Natural killer cell (primary cell): ENCODE measurements at regions not wholly inside any gene's neighbourhood (a gene's known extent, or its start where the extent isn't known, plus 50 kb on each side); places are given as distances from the start of the nearest gene placed in this dataset.

Source experiments
- ATAC-seq, 3 donors: fragments of 150-1000 bp in 2 of 3; fragments of 200-7000 bp in 1 of 3; cut with Tn5 transposase; 1 replicate in 1 of 3; 2 replicates in 2 of 3; pipeline ENCODE4 v1.10.0; 2021; ENCODE audit warnings: mild to moderate bottlenecking in 2 of 3, moderate library complexity in 2 of 3
- DNase-seq, 2 donors: peaks; one replicate each; pipeline versions ENCODE4 v3.0.0 to v3.0.0-alpha.2; 2013 to 2021; ENCODE audit warnings: mixed read lengths in 1 of 2
- H3K27ac ChIP-seq: one replicate; pipeline ENCODE4 v1.5.1; 2013; ENCODE audit warnings: mild to moderate bottlenecking, low read length
- H3K27me3 ChIP-seq: one replicate; pipeline ENCODE4 v1.6.1; 2013; ENCODE audit warnings: low read length; ENCODE audit not compliant: control insufficient read depth, insufficient read depth
- H3K36me3 ChIP-seq: one replicate; pipeline ENCODE4 v1.6.1; 2013; ENCODE audit warnings: low read length; ENCODE audit not compliant: control insufficient read depth, insufficient read depth
- H3K4me1 ChIP-seq: one replicate; pipeline ENCODE4 v1.6.1; 2013; ENCODE audit warnings: low read length; ENCODE audit not compliant: control insufficient read depth, insufficient read depth
- H3K4me3 ChIP-seq: one replicate; pipeline ENCODE4 v1.5.1; 2013; ENCODE audit warnings: low read length
- H3K9me3 ChIP-seq: one replicate; pipeline ENCODE4 v1.6.1; 2013; ENCODE audit warnings: low read length; ENCODE audit not compliant: control insufficient read depth, insufficient read depth
- H3K27ac Mint-ChIP-seq, 2 donors: one replicate each; pipeline ENCODE4 v1.8.0; 2022; ENCODE audit warnings: mild to moderate bottlenecking in 2 of 2, mixed read lengths in 2 of 2, moderate library complexity in 1 of 2
- H3K27me3 Mint-ChIP-seq, 2 donors: one replicate each; pipeline ENCODE4 v1.8.0; 2022; ENCODE audit warnings: low read depth in 2 of 2, mixed read lengths in 2 of 2
- H3K36me3 Mint-ChIP-seq: one replicate; pipeline ENCODE4 v1.8.0; 2022; ENCODE audit warnings: mixed read lengths
- H3K4me1 Mint-ChIP-seq, 2 donors: one replicate each; pipeline ENCODE4 v1.8.0; 2022; ENCODE audit warnings: mixed read lengths in 2 of 2
- H3K4me3 Mint-ChIP-seq: one replicate; pipeline ENCODE4 v1.8.0; 2022; ENCODE audit warnings: mild to moderate bottlenecking, moderate library complexity, mixed read lengths
- H3K9me3 Mint-ChIP-seq, 2 donors: one replicate each; pipeline ENCODE4 v1.8.0; 2022; ENCODE audit warnings: mixed read lengths in 2 of 2
- CTCF ChIP-seq: fragments of 200-600 bp; IDR thresholded peaks from one replicate; pipeline ENCODE4 v1.8.0; 2022; ENCODE audit warnings: antibody characterized with exemption
- WGBS: methylation state at CpG from one replicate; pipeline ENCODE4 v1.1.7; 2013; ENCODE audit warnings: missing lambda C conversion rate; ENCODE audit not compliant: insufficient coverage; 5-methylcytosine and 5-hydroxymethylcytosine counted together
- intact Hi-C: fragments of 100-400 bp; cut with micrococcal nuclease; formaldehyde crosslinking; loops from one replicate; pipeline ENCODE4 v1.14.2; 2022

DNA sequence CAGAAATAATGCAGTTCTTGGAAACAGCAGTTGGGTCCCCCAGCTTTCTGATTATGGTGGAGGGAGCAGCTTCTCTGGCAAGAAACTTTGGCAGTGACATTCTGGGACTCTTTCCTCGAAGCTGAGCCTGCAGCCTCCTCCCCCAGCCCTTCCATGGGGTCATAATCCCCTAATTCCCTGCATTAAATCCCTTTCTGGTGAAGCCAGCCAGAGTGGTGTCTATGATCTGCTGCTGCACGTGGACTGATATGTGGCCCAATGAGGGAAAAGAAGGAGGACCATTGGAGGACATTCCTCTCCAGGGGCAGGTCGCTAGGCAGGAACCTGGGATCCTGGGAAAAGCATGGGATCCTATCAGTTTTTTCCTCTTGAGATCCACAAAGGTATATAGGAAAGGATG lies 470.5 kb downstream of the RPS24 start:
- no peaks in the 10 kb centered on the region for H3K36me3 ChIP-seq
- H3K36me3 Mint-ChIP-seq = no peaks in the 10 kb centered on the region
- no peak overlapping the region for H3K4me3 ChIP-seq
- no peak for DNase-seq
- TF ChIP-seq CTCF = no peak
- H3K9me3 ChIP-seq = no peaks in the 10 kb centered on the region
- intact Hi-C loops = no loop called here
- H3K27me3 ChIP-seq = no peaks in the 10 kb centered on the region
- no peak overlapping the region for H3K4me3 Mint-ChIP-seq
- H3K27ac Mint-ChIP-seq = no peak overlapping the region
- H3K27ac ChIP-seq = no peak overlapping the region
- ATAC-seq = no peak
- H3K4me1 Mint-ChIP-seq = no peaks in the 10 kb centered on the region
- H3K4me1 ChIP-seq = no peaks in the 10 kb centered on the region
- H3K9me3 Mint-ChIP-seq = no peaks in the 10 kb centered on the region
- WGBS = 68% methylated on average over 3 of the region's 3 CpGs
- peaks cover 4 to 15% of the 10 kb centered on the region in 2 donors for H3K27me3 Mint-ChIP-seq

DNA sequence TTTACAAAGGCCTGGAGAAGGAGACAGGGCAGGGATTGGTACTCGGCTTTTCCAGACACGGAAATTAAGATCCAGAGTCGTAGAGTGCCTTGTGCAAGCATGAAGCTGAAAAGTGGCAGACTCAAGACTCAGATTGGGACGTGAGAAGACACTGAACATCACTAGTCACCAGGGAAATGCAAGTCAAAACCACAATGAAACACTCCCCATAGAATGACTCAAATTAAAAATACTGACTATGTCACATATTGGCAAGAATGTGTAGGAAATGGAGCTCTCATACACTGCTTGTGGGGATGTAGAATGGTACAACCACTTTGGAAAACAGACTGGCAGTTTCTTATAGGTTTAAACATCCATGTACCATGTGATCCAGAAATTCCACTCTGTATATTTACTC lies 472.0 kb downstream of the RPS24 start:
- no peaks in the 10 kb centered on the region for H3K27me3 ChIP-seq
- H3K27ac Mint-ChIP-seq = no peak overlapping the region
- no peaks in the 10 kb centered on the region for H3K4me1 ChIP-seq
- WGBS = 77% methylated on average over 4 of the region's 4 CpGs
- H3K4me3 Mint-ChIP-seq = no peak overlapping the region
- no peak for TF ChIP-seq CTCF
- H3K9me3 ChIP-seq = no peaks in the 10 kb centered on the region
- no peaks in the 10 kb centered on the region for H3K4me1 Mint-ChIP-seq
- H3K9me3 Mint-ChIP-seq = no peaks in the 10 kb centered on the region
- no peaks in the 10 kb centered on the region for H3K36me3 Mint-ChIP-seq
- no peak overlapping the region for H3K27ac ChIP-seq
- DNase-seq (no peak), ATAC-seq (no peak)
- H3K36me3 ChIP-seq = no peaks in the 10 kb centered on the region
- H3K4me3 ChIP-seq = no peak overlapping the region
- peaks cover 4 to 8% of the 10 kb centered on the region in 2 donors for H3K27me3 Mint-ChIP-seq
- intact Hi-C loops = no loop called here

GRCh38 chr10:78506614-78507013 lies 473.0 kb downstream of the RPS24 start:
- H3K9me3 Mint-ChIP-seq = no peaks in the 10 kb centered on the region
- Histone ChIP-seq H3K27ac (no peak overlapping the region), H3K36me3 (no peaks in the 10 kb centered on the region), H3K4me1 (no peaks in the 10 kb centered on the region), H3K27me3 (no peaks in the 10 kb centered on the region), H3K4me3 (no peak overlapping the region), H3K9me3 (no peaks in the 10 kb centered on the region)
- DNase-seq = no peak
- no peak overlapping the region for H3K4me3 Mint-ChIP-seq
- no peaks in the 10 kb centered on the region for H3K36me3 Mint-ChIP-seq
- no peak for TF ChIP-seq CTCF
- H3K27me3 Mint-ChIP-seq = peaks cover 4 to 8% of the 10 kb centered on the region in 2 donors
- 75% methylated on average over 2 of the region's 2 CpGs for WGBS
- H3K27ac Mint-ChIP-seq = no peak overlapping the region
- H3K4me1 Mint-ChIP-seq = no peaks in the 10 kb centered on the region
- intact Hi-C loops = no loop called here
- no peak for ATAC-seq

- no peaks in the 10 kb centered on the region for H3K9me3 ChIP-seq
- DNase-seq (no peak), ATAC-seq (no peak)
- no peak for TF ChIP-seq CTCF
- H3K27me3 Mint-ChIP-seq = peaks cover 2 to 4% of the 10 kb centered on the region in 2 donors
- H3K36me3 ChIP-seq = no peaks in the 10 kb centered on the region
- H3K4me1 ChIP-seq = no peaks in the 10 kb centered on the region
- H3K4me3 ChIP-seq = no peak overlapping the region
- intact Hi-C loops = no loop called here
- H3K9me3 Mint-ChIP-seq = no peaks in the 10 kb centered on the region
- 93% methylated on average over 8 of the region's 8 CpGs for WGBS
- H3K4me1 Mint-ChIP-seq = no peaks in the 10 kb centered on the region
- no peak overlapping the region for H3K27ac ChIP-seq
- H3K27ac Mint-ChIP-seq = no peak overlapping the region
- no peak overlapping the region for H3K4me3 Mint-ChIP-seq
- no peaks in the 10 kb centered on the region for H3K27me3 ChIP-seq
- H3K36me3 Mint-ChIP-seq = no peaks in the 10 kb centered on the region
Measured at GRCh38 chr10:78507510-78508160, 474.0 kb downstream of the RPS24 start.
